GM10266 (cell line): ENCODE measurements at regions not wholly inside any gene's neighbourhood (a gene's known extent, or its start where the extent isn't known, plus 50 kb on each side); places are given as distances from the start of the nearest gene placed in this dataset.

Source experiments
- DNase-seq: peaks from one replicate; pipeline ENCODE4 v3.0.0; 2012; ENCODE audit errors: extremely low spot score
- TF ChIP-seq, protein P1 (sequence below): IDR thresholded peaks from 2 replicates; pipeline ENCODE4 v1.5.1; 2012; ENCODE audit warnings: mild to moderate bottlenecking, low read depth; ENCODE audit not compliant: control insufficient read depth, insufficient read depth; ENCODE audit errors: missing control alignments

DNA sequence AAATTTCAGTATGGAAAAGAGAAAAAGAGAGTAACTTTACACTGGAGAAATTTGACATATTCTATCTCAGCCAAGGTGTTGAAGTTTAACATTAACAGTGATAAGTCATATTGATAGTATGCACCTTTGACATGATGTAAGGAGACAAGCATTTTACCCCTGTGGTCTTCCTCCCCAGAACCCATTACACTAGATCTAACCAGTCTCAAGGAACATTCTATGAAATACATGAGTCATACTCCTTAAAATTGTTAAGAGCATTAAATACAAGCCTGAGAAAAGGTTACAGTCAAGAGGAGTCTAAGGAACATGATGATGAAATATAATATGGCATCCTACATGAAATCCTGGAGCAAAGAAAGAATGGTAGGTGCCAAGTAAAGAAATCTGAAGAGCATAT is 1151.3 kb upstream of the IGFBP7 start:
- no peak for DNase-seq
- TF ChIP-seq, protein P1, sequence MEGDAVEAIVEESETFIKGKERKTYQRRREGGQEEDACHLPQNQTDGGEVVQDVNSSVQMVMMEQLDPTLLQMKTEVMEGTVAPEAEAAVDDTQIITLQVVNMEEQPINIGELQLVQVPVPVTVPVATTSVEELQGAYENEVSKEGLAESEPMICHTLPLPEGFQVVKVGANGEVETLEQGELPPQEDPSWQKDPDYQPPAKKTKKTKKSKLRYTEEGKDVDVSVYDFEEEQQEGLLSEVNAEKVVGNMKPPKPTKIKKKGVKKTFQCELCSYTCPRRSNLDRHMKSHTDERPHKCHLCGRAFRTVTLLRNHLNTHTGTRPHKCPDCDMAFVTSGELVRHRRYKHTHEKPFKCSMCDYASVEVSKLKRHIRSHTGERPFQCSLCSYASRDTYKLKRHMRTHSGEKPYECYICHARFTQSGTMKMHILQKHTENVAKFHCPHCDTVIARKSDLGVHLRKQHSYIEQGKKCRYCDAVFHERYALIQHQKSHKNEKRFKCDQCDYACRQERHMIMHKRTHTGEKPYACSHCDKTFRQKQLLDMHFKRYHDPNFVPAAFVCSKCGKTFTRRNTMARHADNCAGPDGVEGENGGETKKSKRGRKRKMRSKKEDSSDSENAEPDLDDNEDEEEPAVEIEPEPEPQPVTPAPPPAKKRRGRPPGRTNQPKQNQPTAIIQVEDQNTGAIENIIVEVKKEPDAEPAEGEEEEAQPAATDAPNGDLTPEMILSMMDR, result no peak

DNA sequence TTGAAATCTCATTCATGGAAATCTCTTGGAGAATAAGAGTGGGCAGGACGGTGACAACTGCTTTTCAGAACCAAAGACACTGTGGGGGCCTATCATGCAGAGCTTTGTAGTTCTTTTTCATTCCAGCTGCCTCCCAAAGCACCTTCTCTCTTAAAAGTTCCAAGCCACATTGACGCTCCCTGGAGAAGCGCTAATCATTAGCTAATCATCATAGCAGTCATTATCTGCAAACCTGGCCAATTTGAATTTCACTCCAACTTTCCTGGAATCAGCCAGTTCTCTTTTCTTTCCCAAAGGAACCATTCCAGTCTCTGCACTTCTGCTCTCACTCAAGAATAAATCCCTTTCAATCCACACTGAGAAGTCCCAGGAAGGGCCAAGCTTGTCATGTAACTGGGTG is 1144.1 kb upstream of the IGFBP7 start:
- no peak for DNase-seq
- TF ChIP-seq, protein P1, result no peak

DNA sequence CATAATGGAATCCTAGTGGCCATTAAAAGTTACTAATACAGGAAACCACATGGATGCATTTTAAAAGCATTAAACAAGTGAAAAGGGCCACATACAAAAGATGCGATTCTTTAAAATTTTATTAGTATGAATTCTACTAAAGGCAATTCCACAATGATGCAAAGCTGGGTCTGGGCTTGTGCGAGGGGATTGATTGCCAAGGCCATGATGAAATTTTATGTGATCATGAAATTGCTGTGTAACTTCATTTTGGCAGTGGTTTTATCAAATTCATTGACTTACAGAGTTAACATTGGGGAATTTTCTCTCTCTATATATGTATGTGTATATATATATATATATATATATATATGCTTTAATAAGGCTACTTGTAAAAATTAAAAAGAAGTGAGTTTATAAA is 1142.5 kb upstream of the IGFBP7 start:
- TF ChIP-seq, protein P1, result no peak
- no peak for DNase-seq

DNA sequence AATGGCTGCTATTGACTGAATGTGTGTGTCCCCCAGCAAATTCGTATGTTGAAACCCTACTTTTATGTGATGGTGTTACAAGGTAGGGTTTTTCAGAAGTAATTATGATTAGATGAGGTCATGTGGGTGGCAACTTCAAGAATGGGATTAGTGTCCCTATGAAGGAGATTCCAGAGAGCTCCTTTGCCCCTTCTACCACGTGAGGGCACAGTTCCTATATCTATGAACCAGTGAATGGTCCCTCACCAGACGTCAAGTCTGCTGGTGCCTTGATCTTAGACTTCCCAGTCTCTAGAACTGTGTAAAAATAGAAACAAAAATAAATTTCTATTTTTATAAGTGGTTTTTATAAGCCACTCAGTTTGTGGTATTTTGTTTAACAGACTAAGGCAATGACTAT is 1137.6 kb upstream of the IGFBP7 start:
- DNase-seq, result no peak
- TF ChIP-seq, protein P1, result no peak

DNA sequence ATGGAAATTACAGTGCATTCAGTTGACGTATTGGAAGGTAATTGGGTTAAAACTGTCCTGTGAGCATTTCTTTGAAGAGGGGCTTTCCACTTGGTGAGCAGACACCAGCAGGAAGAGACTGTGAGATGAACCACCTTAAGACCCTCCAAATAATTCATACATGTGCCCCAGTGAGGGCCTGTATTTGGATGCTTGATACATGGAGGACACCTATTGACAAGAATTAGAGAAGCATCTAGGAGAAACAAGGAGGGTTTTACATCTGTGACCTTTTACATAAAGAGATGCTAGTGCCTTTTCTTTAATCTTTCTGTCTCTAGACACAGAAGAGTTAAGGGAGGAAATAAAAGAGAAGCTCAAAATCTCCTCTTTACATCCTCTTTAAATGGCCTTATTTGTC is 1115.3 kb upstream of the IGFBP7 start:
- no peak for DNase-seq
- TF ChIP-seq, protein P1, result no peak

DNA sequence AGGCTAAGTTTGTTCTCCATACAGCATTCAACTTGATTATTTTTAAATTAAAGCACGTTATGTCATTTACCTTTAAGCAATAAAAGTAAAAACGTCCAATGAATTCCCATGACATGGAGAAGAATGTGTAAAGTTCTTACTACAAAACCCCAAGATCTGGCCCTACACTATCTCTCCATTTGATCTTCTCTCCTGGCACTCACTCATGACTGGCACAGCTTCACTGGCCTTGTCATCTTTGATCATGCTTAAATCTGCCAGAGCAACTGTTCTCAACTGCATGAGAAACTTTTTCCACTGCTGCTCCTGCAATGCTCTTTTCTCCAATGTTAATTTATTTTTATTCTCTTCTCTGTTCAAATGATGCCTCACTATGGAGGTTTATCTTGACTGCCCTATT is 1109.0 kb upstream of the IGFBP7 start:
- DNase-seq, result no peak
- TF ChIP-seq, protein P1, result no peak

DNA sequence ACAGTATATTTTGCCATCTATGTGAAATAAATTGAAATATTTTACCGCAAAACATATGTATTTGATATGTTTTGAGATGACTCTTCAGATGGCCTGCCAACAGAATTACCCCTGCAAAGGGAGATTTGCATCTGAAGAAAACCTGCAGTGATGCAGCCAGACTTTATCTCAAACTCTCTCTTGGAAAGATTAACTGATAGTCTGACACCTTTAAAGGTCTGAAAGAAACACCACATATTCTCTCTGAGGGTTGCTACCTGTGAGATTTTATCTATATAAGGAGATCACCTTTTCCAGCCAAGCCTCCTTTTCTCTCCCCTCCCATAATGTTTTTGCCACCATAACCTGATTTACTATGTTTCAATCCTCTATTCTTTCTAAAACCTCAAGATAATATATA is 1106.3 kb upstream of the IGFBP7 start:
- TF ChIP-seq, protein P1, result no peak

More for the DNA sequence above, 1106.3 kb upstream of the IGFBP7 start:
- no peak for DNase-seq
